ENCODE measurements at regions not wholly inside any gene's neighbourhood (a gene's known extent, or its start where the extent isn't known, plus 50 kb on each side); places are given as distances from the start of the nearest gene placed in this dataset.

GRCh38 chr9:30796764-30797163, 1587.7 kb upstream of the ACO1 start:
- no peak overlapping the region for H3K4me3 ChIP-seq (replicated peaks in 1 of 3; ENCODE audit: insufficient read depth in 1 of 3, low read depth in 2 of 3, low read length in 3 of 3)

GRCh38 chr9:30799527-30800101, 1584.8 kb upstream of the ACO1 start:
- POLR2A ChIA-PET, result no interaction called here
- ATAC-seq, result no peak
- TF ChIP-seq ZNF180 (CRISPR knock-in tag; IDR thresholded peaks at IDR 0.05; ENCODE audit: borderline replicate concordance, low read depth) (no peak), SKI (IDR thresholded peaks at IDR 0.05; ENCODE audit: partially characterized antibody) (no peak), FOXK1 (CRISPR knock-in tag; IDR thresholded peaks at IDR 0.05; ENCODE audit: borderline replicate concordance, low read depth) (no peak), U2AF1 (optimal IDR thresholded peaks at IDR 0.05; ENCODE audit: low read depth, low read length) (no peak), KDM6A (CRISPR knock-in tag; IDR thresholded peaks at IDR 0.05; ENCODE audit: low read depth) (no peak), PRDM4 (CRISPR knock-in tag; IDR thresholded peaks at IDR 0.05; ENCODE audit: borderline replicate concordance) (no peak), PHF8 (CRISPR knock-in tag; IDR thresholded peaks at IDR 0.05) (no peak), MAF1 (CRISPR knock-in tag; IDR thresholded peaks at IDR 0.05; ENCODE audit: borderline replicate concordance) (no peak), NR2F1 (CRISPR knock-in tag; IDR thresholded peaks at IDR 0.05) (no peak), CSRNP2 (CRISPR knock-in tag; conservative IDR thresholded peaks at IDR 0.05; ENCODE audit: low read depth) (no peak), ZBTB42 (CRISPR knock-in tag; IDR thresholded peaks at IDR 0.05) (no peak), PRPF4 (IDR thresholded peaks at IDR 0.05; ENCODE audit: low read depth, low read length, poor library complexity, severe bottlenecking) (no peak), ZNF331 (CRISPR knock-in tag; IDR thresholded peaks at IDR 0.05) (no peak), ZNF160 (CRISPR knock-in tag; IDR thresholded peaks at IDR 0.05) (no peak), MBNL3 (CRISPR knock-in tag; conservative IDR thresholded peaks at IDR 0.05) (no peak)

More at GRCh38 chr9:30796764-30797163, 1587.7 kb upstream of the ACO1 start:
- no peak for DNase-seq (ENCODE audit: low spot score)
- TF ChIP-seq RARA (CRISPR knock-in tag; IDR thresholded peaks at IDR 0.05) (no peak), ZNF672 (CRISPR knock-in tag; IDR thresholded peaks at IDR 0.05) (no peak), ZNF616 (CRISPR knock-in tag; IDR thresholded peaks at IDR 0.05; ENCODE audit: low read depth) (no peak), ZNF510 (CRISPR knock-in tag; IDR thresholded peaks at IDR 0.05; ENCODE audit: low read depth) (no peak)
- Histone ChIP-seq H3K9me3 (ENCODE audit: low read length) (no peaks in the 10 kb centered on the region), H3K79me2 (ENCODE audit: insufficient read depth, low read length) (no peaks in the 10 kb centered on the region), H2AFZ (ENCODE audit: low read length) (no peak overlapping the region), H3K4me1 (ENCODE audit: insufficient read depth, low read length) (no peaks in the 10 kb centered on the region), H3K9ac (ENCODE audit: insufficient read depth, low read depth, low read length) (no peak overlapping the region), H3K27me3 (ENCODE audit: control insufficient read depth in 1 of 2, insufficient read depth in 2 of 2, low read length in 2 of 2) (no peaks in the 10 kb centered on the region), H3K36me3 (replicated peaks in 1 of 2; ENCODE audit: control insufficient read depth in 1 of 2, insufficient read depth in 2 of 2, low read length in 2 of 2) (no peaks in the 10 kb centered on the region), H4K20me1 (ENCODE audit: insufficient read depth, low read length) (no peaks in the 10 kb centered on the region), H3K4me2 (ENCODE audit: low read depth, low read length) (no peak overlapping the region), H3K27ac (ENCODE audit: extremely low read length, insufficient read depth, low read length) (no peak overlapping the region)
- intact Hi-C loops (cut with micrococcal nuclease; ENCODE audit: unreplicated experiment), result no loop called here
- 0% methylated on average over 1 of the region's 1 CpG for WGBS (ENCODE audit: low lambda C conversion rate)
- POLR2A ChIA-PET, result no interaction called here
- in situ Hi-C loops (cut with HindIII; ENCODE audit: extremely low pct_ligation_motif_present, low pct_unique_long_range_greater_than_20kb), result no loop called here
- no TSS peak for BruUV-seq (replicated peaks)
- no peak for FAIRE-seq
- CTCF ChIA-PET (ENCODE audit: low intra/inter-chr PET ratio, low total read pairs), result no interaction called here
- no peak for ATAC-seq

More at GRCh38 chr9:30799527-30800101, 1584.8 kb upstream of the ACO1 start:
- Histone ChIP-seq H3K4me3 (replicated peaks in 1 of 3; ENCODE audit: insufficient read depth in 1 of 3, low read depth in 2 of 3, low read length in 3 of 3) (no peak overlapping the region), H4K20me1 (ENCODE audit: insufficient read depth, low read length) (no peaks in the 10 kb centered on the region), H3K27me3 (ENCODE audit: control insufficient read depth in 1 of 2, insufficient read depth in 2 of 2, low read length in 2 of 2) (no peaks in the 10 kb centered on the region), H3K4me1 (ENCODE audit: insufficient read depth, low read length) (no peaks in the 10 kb centered on the region), H3K9ac (ENCODE audit: insufficient read depth, low read depth, low read length) (no peak overlapping the region), H3K79me2 (ENCODE audit: insufficient read depth, low read length) (no peaks in the 10 kb centered on the region), H2AFZ (ENCODE audit: low read length) (no peak overlapping the region), H3K36me3 (replicated peaks in 1 of 2; ENCODE audit: control insufficient read depth in 1 of 2, insufficient read depth in 2 of 2, low read length in 2 of 2) (no peaks in the 10 kb centered on the region), H3K9me3 (ENCODE audit: low read length) (no peaks in the 10 kb centered on the region), H3K27ac (ENCODE audit: extremely low read length, insufficient read depth, low read length) (no peak overlapping the region), H3K4me2 (ENCODE audit: low read depth, low read length) (no peak overlapping the region)
- WGBS (ENCODE audit: low lambda C conversion rate), result 29% methylated on average over 5 of the region's 21 CpGs
- CTCF ChIA-PET (ENCODE audit: low intra/inter-chr PET ratio, low total read pairs), result no interaction called here
- in situ Hi-C loops (cut with HindIII; ENCODE audit: extremely low pct_ligation_motif_present, low pct_unique_long_range_greater_than_20kb), result no loop called here
- intact Hi-C loops (cut with micrococcal nuclease; ENCODE audit: unreplicated experiment), result no loop called here
- FAIRE-seq, result no peak
- BruUV-seq (replicated peaks), result no TSS peak
- no peak for DNase-seq (ENCODE audit: low spot score)
